GM12878 (cell line): ENCODE measurements at regions not wholly inside any gene's neighbourhood (a gene's known extent, or its start where the extent isn't known, plus 50 kb on each side); places are given as distances from the start of the nearest gene placed in this dataset.

Experiments
- IRF3 ChIP-seq: fragments of 450-650 bp; IDR thresholded peaks from 2 replicates; pipeline ENCODE4 v1.6.1; 2014; ENCODE audit warnings: mild to moderate bottlenecking
- NBN ChIP-seq: fragments of 450-650 bp; IDR thresholded peaks from 2 replicates; pipeline ENCODE4 v1.6.1; 2016
- NFXL1 ChIP-seq: fragments of 450-650 bp; IDR thresholded peaks from 2 replicates; pipeline ENCODE4 v1.6.1; 2017; ENCODE audit warnings: antibody characterized with exemption, mild to moderate bottlenecking, borderline replicate concordance
- POLR2A ChIP-seq: IDR thresholded peaks from 2 replicates; pipeline ENCODE4 v1.6.1; 2011; ENCODE audit warnings: low read depth, mild to moderate bottlenecking, low read length
- REST ChIP-seq: IDR thresholded peaks from 2 replicates; pipeline ENCODE4 v1.6.1; 2012; ENCODE audit warnings: mild to moderate bottlenecking, low read depth, low read length
- STAT3 ChIP-seq: IDR thresholded peaks from 2 replicates; pipeline ENCODE4 v1.6.1; 2011; ENCODE audit warnings: low read depth, low read length, improper control_type of control experiment
- TAF1 ChIP-seq: IDR thresholded peaks from 2 replicates; pipeline ENCODE4 v1.6.1; 2011; ENCODE audit warnings: mild to moderate bottlenecking, low read depth, low read length, borderline replicate concordance
- TARDBP ChIP-seq: IDR thresholded peaks from 2 replicates; pipeline ENCODE4 v1.6.1; 2016; ENCODE audit warnings: borderline replicate concordance
- ZNF274 ChIP-seq: IDR thresholded peaks from one replicate; pipeline ENCODE4 v1.8.0; 2011; ENCODE audit not compliant: insufficient read length, insufficient read depth
- TF ChIP-seq, protein P1 (sequence below): IDR thresholded peaks from 2 replicates; pipeline ENCODE4 v1.6.1; 2012; ENCODE audit warnings: low read depth, low read length, improper control_type of control experiment
- TF ChIP-seq, protein P2 (sequence below), 3 experiments: IDR thresholded peaks in 2 of 3; conservative IDR thresholded peaks in 1 of 3; 2 replicates each; pipeline ENCODE4 v1.5.1; 2011; ENCODE audit warnings: low read depth in 3 of 3, low read length in 3 of 3, mild to moderate bottlenecking in 3 of 3, control low read depth in 2 of 3, moderate library complexity in 2 of 3, inconsistent platforms in 1 of 3, mixed read lengths in 1 of 3; ENCODE audit not compliant: control insufficient read depth in 2 of 3, insufficient read depth in 1 of 3; ENCODE audit errors: extremely low read depth in 1 of 3

GRCh38 chr11:29017941-29018340, 909.8 kb downstream of the METTL15 start:
- no peak for TF ChIP-seq ZNF274
- no peak for TF ChIP-seq POLR2A
- TF ChIP-seq IRF3: no peak
- no peak for TF ChIP-seq REST
- TF ChIP-seq TAF1: no peak
- TF ChIP-seq STAT3: no peak
- no peak for TF ChIP-seq NFXL1
- TF ChIP-seq, protein P1, sequence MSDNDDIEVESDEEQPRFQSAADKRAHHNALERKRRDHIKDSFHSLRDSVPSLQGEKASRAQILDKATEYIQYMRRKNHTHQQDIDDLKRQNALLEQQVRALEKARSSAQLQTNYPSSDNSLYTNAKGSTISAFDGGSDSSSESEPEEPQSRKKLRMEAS: no peak
- TF ChIP-seq, protein P2, sequence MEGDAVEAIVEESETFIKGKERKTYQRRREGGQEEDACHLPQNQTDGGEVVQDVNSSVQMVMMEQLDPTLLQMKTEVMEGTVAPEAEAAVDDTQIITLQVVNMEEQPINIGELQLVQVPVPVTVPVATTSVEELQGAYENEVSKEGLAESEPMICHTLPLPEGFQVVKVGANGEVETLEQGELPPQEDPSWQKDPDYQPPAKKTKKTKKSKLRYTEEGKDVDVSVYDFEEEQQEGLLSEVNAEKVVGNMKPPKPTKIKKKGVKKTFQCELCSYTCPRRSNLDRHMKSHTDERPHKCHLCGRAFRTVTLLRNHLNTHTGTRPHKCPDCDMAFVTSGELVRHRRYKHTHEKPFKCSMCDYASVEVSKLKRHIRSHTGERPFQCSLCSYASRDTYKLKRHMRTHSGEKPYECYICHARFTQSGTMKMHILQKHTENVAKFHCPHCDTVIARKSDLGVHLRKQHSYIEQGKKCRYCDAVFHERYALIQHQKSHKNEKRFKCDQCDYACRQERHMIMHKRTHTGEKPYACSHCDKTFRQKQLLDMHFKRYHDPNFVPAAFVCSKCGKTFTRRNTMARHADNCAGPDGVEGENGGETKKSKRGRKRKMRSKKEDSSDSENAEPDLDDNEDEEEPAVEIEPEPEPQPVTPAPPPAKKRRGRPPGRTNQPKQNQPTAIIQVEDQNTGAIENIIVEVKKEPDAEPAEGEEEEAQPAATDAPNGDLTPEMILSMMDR (IDR thresholded peaks at IDR 0.05 in 2 of 3, conservative IDR thresholded peaks at IDR 0.05 in 1 of 3; ENCODE audit: control insufficient read depth in 2 of 3, extremely low read depth in 1 of 3, insufficient read depth in 1 of 3, low read depth in 3 of 3, low read length in 3 of 3): no peak
- no peak for TF ChIP-seq TARDBP
- no peak for TF ChIP-seq NBN
